ENCODE measurements at regions not wholly inside any gene's neighbourhood (a gene's known extent, or its start where the extent isn't known, plus 50 kb on each side); places are given as distances from the start of the nearest gene placed in this dataset.

DNA sequence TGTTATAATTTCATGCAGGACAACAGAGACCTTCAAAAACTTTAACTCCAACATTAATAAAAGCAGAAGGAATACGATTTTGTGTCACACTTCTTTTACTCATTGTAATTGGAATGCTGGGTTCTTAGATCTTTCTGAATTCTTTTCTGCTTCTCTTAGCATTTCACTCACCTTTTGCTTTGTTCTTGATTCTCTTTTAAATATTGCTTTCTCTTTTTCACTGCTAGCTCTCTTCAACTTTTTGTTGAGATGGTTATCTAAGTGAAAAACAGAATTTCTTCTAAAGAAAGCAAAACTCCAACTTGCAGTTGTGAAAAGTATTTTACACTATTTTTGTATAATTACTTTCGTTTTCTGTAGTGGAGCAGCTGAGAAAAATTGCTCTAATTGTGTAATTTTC is 212.6 kb upstream of the KIF2A start:
- Histone ChIP-seq H3K27me3 (ENCODE audit: insufficient read depth) (no peaks in the 10 kb centered on the region), H3K4me2 (peak overlapping the region; percentile 26; the same call in 1 of the 2 replicates), H3K9me3 (no peaks in the 10 kb centered on the region), H2AFZ (ENCODE audit: low read depth) (peak overlapping the region; percentile 17; the same call in 1 of the 2 replicates), H3K4me1 (ENCODE audit: control insufficient read depth in 1 of 2, insufficient read depth in 2 of 2, low read depth in 1 of 2, low read length in 1 of 2) (peaks cover 5% of the 10 kb centered on the region in 2 experiments; a peak in 2 of 4 replicates), H3K27ac (ENCODE audit: low read depth in 2 of 2, low read length in 1 of 2) (no peak overlapping the region), H3K9ac (no peak overlapping the region), H3K79me2 (ENCODE audit: insufficient read depth) (no peaks in the 10 kb centered on the region), H3K4me3 (ENCODE audit: low read depth in 2 of 2, low read length in 1 of 2) (peak overlapping the region; percentile 24 to 30; a peak in 3 of 4 replicates), H3K36me3 (replicated peaks in 1 of 2; ENCODE audit: control insufficient read depth in 1 of 2, insufficient read depth in 2 of 2, low read length in 1 of 2) (no peaks in the 10 kb centered on the region), H4K20me1 (ENCODE audit: insufficient read depth) (no peaks in the 10 kb centered on the region), H3K9me2 (no peaks in the 10 kb centered on the region), H3F3A (replicated peaks; ENCODE audit: insufficient read depth) (no peaks in the 10 kb centered on the region)
- no peak for DNase-seq
- TF ChIP-seq SIN3A (IDR thresholded peaks at IDR 0.05; ENCODE audit: borderline replicate concordance, low read depth, low read length): no peak
- TF ChIP-seq, protein P1, sequence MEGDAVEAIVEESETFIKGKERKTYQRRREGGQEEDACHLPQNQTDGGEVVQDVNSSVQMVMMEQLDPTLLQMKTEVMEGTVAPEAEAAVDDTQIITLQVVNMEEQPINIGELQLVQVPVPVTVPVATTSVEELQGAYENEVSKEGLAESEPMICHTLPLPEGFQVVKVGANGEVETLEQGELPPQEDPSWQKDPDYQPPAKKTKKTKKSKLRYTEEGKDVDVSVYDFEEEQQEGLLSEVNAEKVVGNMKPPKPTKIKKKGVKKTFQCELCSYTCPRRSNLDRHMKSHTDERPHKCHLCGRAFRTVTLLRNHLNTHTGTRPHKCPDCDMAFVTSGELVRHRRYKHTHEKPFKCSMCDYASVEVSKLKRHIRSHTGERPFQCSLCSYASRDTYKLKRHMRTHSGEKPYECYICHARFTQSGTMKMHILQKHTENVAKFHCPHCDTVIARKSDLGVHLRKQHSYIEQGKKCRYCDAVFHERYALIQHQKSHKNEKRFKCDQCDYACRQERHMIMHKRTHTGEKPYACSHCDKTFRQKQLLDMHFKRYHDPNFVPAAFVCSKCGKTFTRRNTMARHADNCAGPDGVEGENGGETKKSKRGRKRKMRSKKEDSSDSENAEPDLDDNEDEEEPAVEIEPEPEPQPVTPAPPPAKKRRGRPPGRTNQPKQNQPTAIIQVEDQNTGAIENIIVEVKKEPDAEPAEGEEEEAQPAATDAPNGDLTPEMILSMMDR (IDR thresholded peaks at IDR 0.05): no peak
- TF ChIP-seq TEAD4 (IDR thresholded peaks at IDR 0.05; ENCODE audit: borderline replicate concordance, insufficient read depth): no peak
- ChIA-PET POLR2A (no interaction called here), CTCF (interaction anchor here (1.0 to 1.1 kb wide), 2 partner anchors 10 to 150 kb away, joined by 3 read pairs; no protein-coding TSS in a partner anchor)
- 24% methylated on average over 2 of the region's 2 CpGs for WGBS (ENCODE audit: low lambda C conversion rate)

DNA sequence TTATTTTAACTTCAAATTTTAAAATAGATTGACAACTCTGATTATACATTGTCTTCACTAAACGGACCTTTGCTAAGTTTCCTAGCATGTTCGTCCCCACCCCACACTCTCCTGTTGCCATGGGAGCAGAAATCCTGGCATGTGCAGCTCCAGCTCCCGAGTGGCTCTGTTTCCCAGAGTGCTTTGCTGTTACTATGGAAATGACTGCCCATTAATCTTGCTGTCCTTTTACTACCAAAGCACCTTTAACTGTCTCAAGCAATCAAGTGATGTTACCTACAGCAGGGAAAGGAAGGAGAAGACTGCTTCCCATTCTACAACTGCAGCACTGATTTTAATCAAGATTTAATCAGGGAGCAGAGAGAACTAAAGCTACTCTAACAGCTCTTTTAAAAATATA is 212.0 kb upstream of the KIF2A start:
- no peaks in the 10 kb centered on the region for H3F3A ChIP-seq (replicated peaks; ENCODE audit: insufficient read depth)
- ChIA-PET POLR2A (no interaction called here), CTCF (interaction anchor here (1.0 to 1.6 kb wide), 3 partner anchors 11 to 151 kb away, joined by 3 to 4 read pairs (median 3); no protein-coding TSS in a partner anchor)
- H3K4me3 ChIP-seq (ENCODE audit: low read depth in 2 of 2, low read length in 1 of 2): peak overlapping the region; percentile 24 to 30; a peak in 3 of 4 replicates
- no peak overlapping the region for H3K9ac ChIP-seq
- H3K4me1 ChIP-seq (ENCODE audit: control insufficient read depth in 1 of 2, insufficient read depth in 2 of 2, low read depth in 1 of 2, low read length in 1 of 2): peaks cover 5% of the 10 kb centered on the region in 2 experiments; a peak in 2 of 4 replicates
- WGBS (ENCODE audit: low lambda C conversion rate): 3% methylated on average over 3 of the region's 3 CpGs
- no peaks in the 10 kb centered on the region for H3K36me3 ChIP-seq (replicated peaks in 1 of 2; ENCODE audit: control insufficient read depth in 1 of 2, insufficient read depth in 2 of 2, low read length in 1 of 2)
- peak overlapping the region; percentile 26; the same call in 1 of the 2 replicates for H3K4me2 ChIP-seq
- H3K9me2 ChIP-seq: no peaks in the 10 kb centered on the region
- no peaks in the 10 kb centered on the region for H3K9me3 ChIP-seq
- peak; percentile 64 for DNase-seq
- TF ChIP-seq RCOR1 (IDR thresholded peaks at IDR 0.05; ENCODE audit: low read length) (0 out of 2 replicates have a peak, but pooled peaks have one; percentile 17), TEAD4 (IDR thresholded peaks at IDR 0.05; ENCODE audit: borderline replicate concordance, insufficient read depth) (no peak), SIN3A (IDR thresholded peaks at IDR 0.05; ENCODE audit: borderline replicate concordance, low read depth, low read length) (no peak), EZH2phosphoT487 (IDR thresholded peaks at IDR 0.05; ENCODE audit: borderline replicate concordance, low read depth) (no peak), MXI1 (IDR thresholded peaks at IDR 0.05; ENCODE audit: low read depth, low read length) (peak; percentile 73)
- TF ChIP-seq, protein P2, sequence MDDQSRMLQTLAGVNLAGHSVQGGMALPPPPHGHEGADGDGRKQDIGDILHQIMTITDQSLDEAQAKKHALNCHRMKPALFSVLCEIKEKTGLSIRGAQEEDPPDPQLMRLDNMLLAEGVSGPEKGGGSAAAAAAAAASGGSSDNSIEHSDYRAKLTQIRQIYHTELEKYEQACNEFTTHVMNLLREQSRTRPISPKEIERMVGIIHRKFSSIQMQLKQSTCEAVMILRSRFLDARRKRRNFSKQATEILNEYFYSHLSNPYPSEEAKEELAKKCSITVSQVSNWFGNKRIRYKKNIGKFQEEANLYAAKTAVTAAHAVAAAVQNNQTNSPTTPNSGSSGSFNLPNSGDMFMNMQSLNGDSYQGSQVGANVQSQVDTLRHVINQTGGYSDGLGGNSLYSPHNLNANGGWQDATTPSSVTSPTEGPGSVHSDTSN (IDR thresholded peaks at IDR 0.05): peak; percentile 76
- TF ChIP-seq, protein P3, sequence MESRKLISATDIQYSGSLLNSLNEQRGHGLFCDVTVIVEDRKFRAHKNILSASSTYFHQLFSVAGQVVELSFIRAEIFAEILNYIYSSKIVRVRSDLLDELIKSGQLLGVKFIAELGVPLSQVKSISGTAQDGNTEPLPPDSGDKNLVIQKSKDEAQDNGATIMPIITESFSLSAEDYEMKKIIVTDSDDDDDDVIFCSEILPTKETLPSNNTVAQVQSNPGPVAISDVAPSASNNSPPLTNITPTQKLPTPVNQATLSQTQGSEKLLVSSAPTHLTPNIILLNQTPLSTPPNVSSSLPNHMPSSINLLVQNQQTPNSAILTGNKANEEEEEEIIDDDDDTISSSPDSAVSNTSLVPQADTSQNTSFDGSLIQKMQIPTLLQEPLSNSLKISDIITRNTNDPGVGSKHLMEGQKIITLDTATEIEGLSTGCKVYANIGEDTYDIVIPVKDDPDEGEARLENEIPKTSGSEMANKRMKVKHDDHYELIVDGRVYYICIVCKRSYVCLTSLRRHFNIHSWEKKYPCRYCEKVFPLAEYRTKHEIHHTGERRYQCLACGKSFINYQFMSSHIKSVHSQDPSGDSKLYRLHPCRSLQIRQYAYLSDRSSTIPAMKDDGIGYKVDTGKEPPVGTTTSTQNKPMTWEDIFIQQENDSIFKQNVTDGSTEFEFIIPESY (IDR thresholded peaks at IDR 0.05; ENCODE audit: borderline replicate concordance, low read depth): no peak
- H4K20me1 ChIP-seq (ENCODE audit: insufficient read depth): no peaks in the 10 kb centered on the region
- H3K27me3 ChIP-seq (ENCODE audit: insufficient read depth): no peaks in the 10 kb centered on the region
- H2AFZ ChIP-seq (ENCODE audit: low read depth): 0 out of 2 replicates have a peak overlapping the region, but pooled peaks have one; percentile 17
- H3K27ac ChIP-seq (ENCODE audit: low read depth in 2 of 2, low read length in 1 of 2): no peak overlapping the region
- no peaks in the 10 kb centered on the region for H3K79me2 ChIP-seq (ENCODE audit: insufficient read depth)
